Spleen (tissue), 11 donors: ENCODE measurements at regions not wholly inside any gene's neighbourhood (a gene's known extent, or its start where the extent isn't known, plus 50 kb on each side); places are given as distances from the start of the nearest gene placed in this dataset.
"Not testable (repeated sequence)": the region's sequence is repeated elsewhere in the genome, so short reads cannot be mapped to it uniquely, and the experiment has no call there.

ENCODE experiments used
- DNase-seq: peaks from one replicate; pipeline ENCODE4 v3.0.0-alpha.2; 2020
- H3K27ac ChIP-seq, 8 donors: fragments of 200-600 bp; sonication (generic) in 7 of 8; 1 replicate in 4 of 8; 2 replicates in 4 of 8; pipeline versions ENCODE4 v1.5.0 to v1.8.0; 2016 to 2021; ENCODE audit warnings: inconsistent platforms in 4 of 8, mild to moderate bottlenecking in 4 of 8, moderate library complexity in 1 of 8
- H3K27me3 ChIP-seq, 7 donors: fragments of 200-600 bp; sonication (generic) in 6 of 7; replicated peaks in 1 of 7; 1 replicate in 4 of 7; 2 replicates in 3 of 7; pipeline versions ENCODE4 v1.5.0 to v1.8.0; 2016 to 2021; ENCODE audit warnings: inconsistent platforms in 3 of 7, mild to moderate bottlenecking in 1 of 7
- H3K36me3 ChIP-seq, 6 donors: fragments of 200-600 bp; sonication (generic) in 5 of 6; 1 replicate in 4 of 6; 2 replicates in 2 of 6; pipeline versions ENCODE4 v1.5.0 to v1.8.0; 2016 to 2021; ENCODE audit warnings: inconsistent platforms in 2 of 6
- H3K4me1 ChIP-seq, 6 donors: fragments of 200-600 bp; sonication (generic) in 5 of 6; 1 replicate in 3 of 6; 2 replicates in 3 of 6; pipeline versions ENCODE4 v1.5.0 to v1.8.0; 2016 to 2021; ENCODE audit warnings: inconsistent platforms in 3 of 6
- H3K4me3 ChIP-seq, 8 donors: fragments of 200-600 bp; sonication (generic) in 7 of 8; 1 replicate in 4 of 8; 2 replicates in 4 of 8; pipeline versions ENCODE4 v1.5.0 to v1.8.0; 2016 to 2021; ENCODE audit warnings: inconsistent platforms in 4 of 8, mild to moderate bottlenecking in 4 of 8, moderate library complexity in 2 of 8
- H3K9me3 ChIP-seq, 8 donors: fragments of 200-600 bp; sonication (generic) in 7 of 8; 1 replicate in 4 of 8; 2 replicates in 4 of 8; pipeline versions ENCODE4 v1.5.0 to v1.8.0; 2016 to 2021; ENCODE audit warnings: inconsistent platforms in 4 of 8
- POLR2A ChIP-seq, 3 donors: fragments of 450-650 bp; IDR thresholded peaks; one replicate each; pipeline ENCODE4 v1.5.1; 2017; ENCODE audit warnings: antibody characterized with exemption in 3 of 3, mild to moderate bottlenecking in 1 of 3
- POLR2AphosphoS5 ChIP-seq, 3 donors: sonication (generic); formaldehyde crosslinking; IDR thresholded peaks; one replicate each; pipeline ENCODE4 v1.5.1; 2017; ENCODE audit warnings: antibody characterized with exemption in 3 of 3
- WGBS, 5 donors: extraction: QIAGEN DNeasy Blood & Tissue Kit in 3 of 5; methylation state at CpG; one replicate each; pipeline versions ENCODE4 v1.1.5 to v1.1.7; 2013 to 2018; 5-methylcytosine and 5-hydroxymethylcytosine counted together
- intact Hi-C: fragments of 100-400 bp; cut with DNase I; formaldehyde crosslinking; loops from one replicate; pipeline ENCODE4 v1.15.0; 2023; ENCODE audit warnings: low total_unique reads
- TF ChIP-seq, protein P1 (sequence below), 11 experiments: fragments of 200-600 bp in 7 of 11; fragments of 450-650 bp in 4 of 11; sonication (generic) in 4 of 11; IDR thresholded peaks in 8 of 11; conservative IDR thresholded peaks in 3 of 11; 1 replicate in 7 of 11; 2 replicates in 4 of 11; pipeline versions ENCODE4 v1.4.0 to v1.8.0; 2016 to 2021; ENCODE audit warnings: antibody characterized with exemption in 11 of 11, inconsistent platforms in 4 of 11, mild to moderate bottlenecking in 1 of 11
- donor health status: healthy with polysubstance abuse.
- donor health status: DM: no; HTN: no; CAD: no; lungs with moderate emphysema.
- donor health status: DM: no; HTN: no; CAD: no.
- donor health status: Bipolar disorder and iron deficiency.
- donor health status: healthy.
- donor health status: DM: no; HTN: no; CAD: no.
- donor health status: DM: yes; HTN: yes; CAD: no.

DNA sequence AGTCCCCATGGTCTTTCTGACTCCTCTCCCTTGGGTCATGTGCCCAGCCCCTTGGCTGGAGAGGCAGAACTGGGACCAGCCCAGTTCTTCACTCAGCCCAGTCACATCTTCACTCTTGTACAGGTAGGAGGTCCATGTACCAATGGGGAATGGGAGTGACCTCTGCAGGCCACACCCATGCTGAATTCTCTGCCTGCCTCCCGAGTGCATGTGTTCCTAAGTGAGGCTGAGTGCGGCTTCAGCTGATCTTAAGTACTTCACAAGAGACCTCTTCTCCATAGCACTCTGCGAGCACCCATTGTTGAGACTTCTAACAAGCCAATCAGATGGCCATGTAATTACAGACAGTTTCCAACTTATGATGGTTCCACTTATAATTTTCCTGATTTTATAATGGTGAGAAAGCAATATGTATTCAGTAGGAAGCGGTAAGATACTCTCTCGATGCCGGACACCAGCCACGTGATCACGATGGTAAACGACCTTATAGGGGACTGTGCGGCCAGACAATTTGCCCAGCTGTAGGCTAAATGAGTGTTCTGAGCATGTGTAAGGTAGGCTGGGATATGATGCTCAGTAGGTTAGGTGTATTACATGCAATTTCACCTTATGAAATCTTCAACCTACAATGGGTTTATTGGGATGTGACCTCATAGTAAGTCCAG lies 112.1 kb downstream of the KLF13 start:
- Histone ChIP-seq H3K4me3 (no peak overlapping the region), H3K27me3 (no peaks in the 10 kb centered on the region), H3K27ac (peak overlapping the region in 5 of 8 donors; percentile 43 to 94 (median 91)), H3K4me1 (peaks cover 0 to 93% (median 72%) of the 10 kb centered on the region in 6 donors), H3K36me3 (no peaks in the 10 kb centered on the region), H3K9me3 (no peaks in the 10 kb centered on the region)
- intact Hi-C loops: loop anchor here (5.0 to 10.0 kb wide), 2 partner anchors 49 to 74 kb away; no protein-coding TSS in a partner anchor
- DNase-seq: no peak
- no peak for TF ChIP-seq POLR2A (IDR thresholded peaks at IDR 0.05)
- TF ChIP-seq, protein P1, sequence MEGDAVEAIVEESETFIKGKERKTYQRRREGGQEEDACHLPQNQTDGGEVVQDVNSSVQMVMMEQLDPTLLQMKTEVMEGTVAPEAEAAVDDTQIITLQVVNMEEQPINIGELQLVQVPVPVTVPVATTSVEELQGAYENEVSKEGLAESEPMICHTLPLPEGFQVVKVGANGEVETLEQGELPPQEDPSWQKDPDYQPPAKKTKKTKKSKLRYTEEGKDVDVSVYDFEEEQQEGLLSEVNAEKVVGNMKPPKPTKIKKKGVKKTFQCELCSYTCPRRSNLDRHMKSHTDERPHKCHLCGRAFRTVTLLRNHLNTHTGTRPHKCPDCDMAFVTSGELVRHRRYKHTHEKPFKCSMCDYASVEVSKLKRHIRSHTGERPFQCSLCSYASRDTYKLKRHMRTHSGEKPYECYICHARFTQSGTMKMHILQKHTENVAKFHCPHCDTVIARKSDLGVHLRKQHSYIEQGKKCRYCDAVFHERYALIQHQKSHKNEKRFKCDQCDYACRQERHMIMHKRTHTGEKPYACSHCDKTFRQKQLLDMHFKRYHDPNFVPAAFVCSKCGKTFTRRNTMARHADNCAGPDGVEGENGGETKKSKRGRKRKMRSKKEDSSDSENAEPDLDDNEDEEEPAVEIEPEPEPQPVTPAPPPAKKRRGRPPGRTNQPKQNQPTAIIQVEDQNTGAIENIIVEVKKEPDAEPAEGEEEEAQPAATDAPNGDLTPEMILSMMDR (IDR thresholded peaks at IDR 0.05 in 8 of 11, conservative IDR thresholded peaks at IDR 0.05 in 3 of 11): peak in 1 of 11 experiments; percentile 16
- WGBS, 5 donors: 93 to 95% (median 95%) methylated on average over 10 of the region's 10 CpGs

DNA sequence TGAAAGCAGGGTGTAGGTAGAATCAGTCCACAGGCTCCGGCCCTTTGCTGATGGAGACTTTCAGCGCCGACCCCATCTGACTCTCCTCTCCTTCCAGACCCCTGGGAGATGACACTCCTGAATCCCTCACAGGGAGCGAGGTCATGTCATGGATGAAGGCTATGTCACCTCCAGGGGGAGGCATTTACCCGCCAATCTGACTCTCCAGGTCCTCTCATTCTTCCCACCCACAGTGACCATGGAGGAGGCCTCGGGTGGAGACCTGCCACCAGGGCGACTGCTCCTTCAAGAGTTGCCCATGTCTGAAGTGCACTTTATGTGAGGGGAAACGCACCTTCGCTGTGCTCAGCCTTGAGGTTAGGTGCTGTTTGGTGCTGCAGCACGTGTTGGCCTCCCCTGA lies 112.7 kb downstream of the KLF13 start:
- Histone ChIP-seq H3K27ac (peak overlapping the region in 3 of 8 donors; percentile 2 to 48 (median 4)), H3K9me3 (no peaks in the 10 kb centered on the region), H3K36me3 (no peaks in the 10 kb centered on the region), H3K4me1 (peaks cover 0 to 93% (median 69%) of the 10 kb centered on the region in 6 donors), H3K4me3 (no peak overlapping the region), H3K27me3 (no peaks in the 10 kb centered on the region)
- intact Hi-C loops: loop anchor here (5.0 to 10.0 kb wide), 2 partner anchors 48 to 75 kb away; no protein-coding TSS in a partner anchor
- TF ChIP-seq, protein P1 (IDR thresholded peaks at IDR 0.05 in 8 of 11, conservative IDR thresholded peaks at IDR 0.05 in 3 of 11): peak in 9 of 11 experiments; percentile 22 to 57 (median 46)
- no peak for TF ChIP-seq POLR2A (IDR thresholded peaks at IDR 0.05)
- DNase-seq: no peak
- WGBS, 5 donors: 76 to 88% (median 81%) methylated on average over 9 to 10 of the region's 10 CpGs

DNA sequence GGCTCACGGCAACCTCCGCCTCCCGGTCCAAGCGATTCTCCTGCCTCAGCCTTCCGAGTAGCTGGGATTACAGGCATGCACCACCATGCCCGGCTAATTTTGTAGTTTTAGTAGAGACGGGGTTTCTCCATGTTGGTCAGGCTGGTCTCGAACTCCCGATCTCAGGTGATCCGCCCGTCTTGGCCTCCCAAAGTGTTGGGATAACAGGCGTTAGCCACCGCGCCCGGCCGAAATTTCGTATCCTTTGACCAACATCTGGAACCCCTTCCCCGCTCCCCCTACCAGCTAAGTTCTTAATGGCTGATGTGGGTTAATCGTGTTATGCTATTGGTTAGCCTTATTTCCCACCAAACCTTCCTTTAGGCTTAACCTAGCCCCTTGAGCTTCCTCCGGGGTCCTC lies 113.6 kb downstream of the KLF13 start:
- H3K36me3 ChIP-seq, H3K9me3 ChIP-seq, H3K27me3 ChIP-seq, intact Hi-C loops, DNase-seq: not testable (repeated sequence)
- H3K4me3 ChIP-seq: peak overlapping the region in 7 of 8 donors; percentile 45 to 75 (median 53)
- 93 to 98% (median 97%) methylated on average over 19 to 20 of the region's 20 CpGs for WGBS, 5 donors
- H3K4me1 ChIP-seq: peaks cover 0 to 85% (median 60%) of the 10 kb centered on the region in 6 donors
- H3K27ac ChIP-seq: peak overlapping the region in 6 of 8 donors; percentile 77 to 90 (median 86)

DNA sequence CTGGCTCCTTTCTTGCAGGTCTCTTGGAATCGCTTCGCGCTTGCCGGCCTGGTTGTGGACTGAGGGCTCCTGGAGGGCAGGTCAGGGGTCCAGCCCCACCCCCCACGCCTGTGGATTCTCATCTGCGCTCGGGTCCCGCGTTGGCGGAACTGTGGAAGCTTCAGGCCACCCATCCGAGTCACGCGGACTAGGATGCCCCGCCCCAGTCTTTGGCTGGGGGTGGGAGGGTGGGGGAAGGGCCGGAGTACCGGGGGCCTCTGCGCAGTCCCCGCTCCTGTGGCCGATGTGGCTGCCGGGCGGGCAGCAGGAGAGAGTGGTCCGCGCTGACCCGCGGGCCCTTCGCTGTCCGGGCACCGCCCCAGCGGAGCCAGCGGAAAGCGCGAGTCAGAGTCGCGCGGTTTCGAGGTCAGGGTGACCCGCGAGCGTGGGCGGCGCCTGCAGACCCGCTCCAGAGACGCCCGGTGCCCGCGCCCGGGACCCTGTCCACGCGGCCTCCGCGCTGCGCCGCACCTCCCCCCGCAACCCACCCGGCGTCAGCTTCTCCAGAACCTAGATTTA lies 114.2 kb downstream of the KLF13 start:
- Histone ChIP-seq H3K9me3 (no peaks in the 10 kb centered on the region), H3K4me1 (peaks cover 0 to 79% (median 54%) of the 10 kb centered on the region in 6 donors), H3K27me3 (no peaks in the 10 kb centered on the region), H3K4me3 (peak overlapping the region; percentile 25 to 75 (median 52)), H3K27ac (peak overlapping the region in 7 of 8 donors; percentile 77 to 90 (median 85)), H3K36me3 (no peaks in the 10 kb centered on the region)
- no peak for TF ChIP-seq POLR2A (IDR thresholded peaks at IDR 0.05)
- TF ChIP-seq POLR2AphosphoS5 (IDR thresholded peaks at IDR 0.05): peak; percentile 49 to 85 (median 79)
- TF ChIP-seq, protein P1 (IDR thresholded peaks at IDR 0.05 in 8 of 11, conservative IDR thresholded peaks at IDR 0.05 in 3 of 11): no peak
- 0 to 11% (median 3%) methylated on average over 28 to 56 of the region's 56 CpGs for WGBS, 5 donors
- intact Hi-C loops: no loop called here
- peak; percentile 91 for DNase-seq
